GM19239 (cell line): ENCODE measurements at regions not wholly inside any gene's neighbourhood (a gene's known extent, or its start where the extent isn't known, plus 50 kb on each side); places are given as distances from the start of the nearest gene placed in this dataset.
"Not testable (repeated sequence)": the region's sequence is repeated elsewhere in the genome, so short reads cannot be mapped to it uniquely, and the experiment has no call there.

Experiments
- DNase-seq: peaks from one replicate; pipeline ENCODE4 v3.0.0; 2011; ENCODE audit warnings: low spot score; ENCODE audit not compliant: insufficient read length
- FAIRE-seq: peaks from 2 replicates; lab custom pipeline; 2011; peaks lifted over from hg19 to GRCh38; lab: Jason Lieb, UNC

DNA sequence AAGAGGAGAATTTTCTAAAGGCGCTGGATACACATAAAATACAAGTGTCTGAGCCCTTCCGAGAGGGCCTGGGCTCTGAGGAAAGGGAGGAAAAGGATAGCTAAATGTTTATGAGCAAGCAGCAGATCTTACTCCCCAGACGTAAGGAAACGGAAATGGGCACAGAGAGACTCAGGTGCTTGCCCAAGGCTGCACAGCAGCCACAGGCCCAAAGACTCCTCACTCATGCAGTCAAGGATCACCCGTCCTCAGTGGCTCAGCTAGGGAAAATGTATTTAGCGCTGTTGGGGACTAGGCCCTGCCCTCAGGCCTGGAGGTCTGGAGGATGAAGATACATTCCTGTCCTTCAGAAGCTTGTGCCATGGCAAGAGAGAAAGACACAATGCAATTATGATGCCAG, 107.2 kb upstream of the SYT13 start:
- FAIRE-seq (no peak), DNase-seq (no peak)

DNA sequence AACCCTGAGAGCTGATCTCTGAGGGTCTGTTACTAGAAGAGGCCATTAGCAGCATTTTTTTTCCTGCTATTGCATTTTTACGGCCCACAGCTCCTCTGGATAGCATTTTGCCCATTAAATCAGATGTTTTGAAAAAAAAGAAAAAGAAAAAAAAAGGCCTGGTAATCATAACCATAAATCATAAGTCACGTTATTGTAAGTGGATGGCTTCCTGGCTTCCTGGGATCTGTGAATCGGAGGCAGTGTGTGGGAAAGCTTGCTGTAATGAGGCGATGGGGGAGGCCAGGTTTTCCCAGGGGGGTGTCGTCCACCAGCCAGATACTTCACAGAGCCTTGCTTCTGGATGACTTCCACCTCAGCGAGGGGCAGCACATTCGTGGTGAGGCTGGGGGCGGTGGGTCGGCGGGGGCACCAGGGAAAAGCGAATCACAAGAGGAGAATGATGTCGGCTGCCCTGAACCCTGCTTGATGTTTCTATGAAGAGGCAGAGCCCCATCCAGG, 106.5 kb upstream of the SYT13 start:
- no peak for FAIRE-seq
- DNase-seq = no peak

DNA sequence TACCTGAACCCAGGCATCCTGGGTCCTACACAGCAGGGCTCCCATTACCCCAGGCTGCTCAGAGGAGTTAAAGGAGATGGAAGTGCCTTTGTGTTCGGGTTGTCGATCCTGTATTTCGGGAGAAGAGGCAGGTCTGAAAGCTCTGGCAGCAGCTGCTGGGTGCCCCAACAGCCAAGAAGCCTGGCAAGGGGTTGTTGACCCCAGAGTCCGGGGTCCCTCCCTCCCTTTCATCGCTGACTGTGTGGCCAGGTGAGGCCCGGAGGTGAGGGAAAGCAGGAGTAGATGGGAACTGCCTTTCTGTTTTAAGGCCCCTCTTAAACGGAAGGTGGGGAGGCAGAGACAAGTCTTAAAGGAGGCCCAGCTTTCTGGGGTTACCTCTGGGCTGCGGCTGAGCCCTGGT, 106.0 kb upstream of the SYT13 start:
- no peak for FAIRE-seq
- DNase-seq = no peak

DNA sequence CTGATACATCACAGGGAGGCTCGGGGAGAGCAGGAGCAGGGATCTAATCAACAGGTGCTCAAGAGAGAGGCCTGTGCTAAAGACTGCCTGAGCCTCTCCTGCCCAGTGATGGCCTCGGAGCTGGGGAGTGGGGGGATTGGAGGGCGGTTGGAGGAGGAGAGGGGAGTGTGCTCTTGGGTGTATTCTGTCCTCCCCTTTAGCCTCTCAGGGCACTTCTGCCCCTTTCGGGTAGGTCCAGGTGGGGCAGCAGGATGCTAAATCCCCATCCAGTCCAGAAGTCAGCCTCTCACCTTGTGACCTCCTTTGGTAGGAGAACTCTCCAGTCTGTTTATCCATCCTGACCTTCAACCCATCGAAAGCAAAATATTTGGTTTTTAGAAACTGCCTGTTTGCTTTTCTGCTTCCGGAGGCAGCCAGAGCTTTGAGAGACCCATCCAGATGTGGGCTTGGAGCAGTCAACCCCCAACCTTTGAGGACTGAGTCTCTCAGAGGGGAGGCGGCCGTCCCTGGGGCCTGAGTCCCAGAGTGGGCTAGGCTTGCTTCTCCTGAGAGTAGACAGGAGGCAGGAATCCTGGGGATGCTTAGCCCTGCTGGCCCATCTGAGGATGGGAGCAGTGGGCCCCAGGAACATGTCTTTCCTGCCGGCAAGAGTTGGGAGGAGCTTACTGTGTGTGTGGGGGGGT, 105.2 kb upstream of the SYT13 start:
- FAIRE-seq = no peak

DNA sequence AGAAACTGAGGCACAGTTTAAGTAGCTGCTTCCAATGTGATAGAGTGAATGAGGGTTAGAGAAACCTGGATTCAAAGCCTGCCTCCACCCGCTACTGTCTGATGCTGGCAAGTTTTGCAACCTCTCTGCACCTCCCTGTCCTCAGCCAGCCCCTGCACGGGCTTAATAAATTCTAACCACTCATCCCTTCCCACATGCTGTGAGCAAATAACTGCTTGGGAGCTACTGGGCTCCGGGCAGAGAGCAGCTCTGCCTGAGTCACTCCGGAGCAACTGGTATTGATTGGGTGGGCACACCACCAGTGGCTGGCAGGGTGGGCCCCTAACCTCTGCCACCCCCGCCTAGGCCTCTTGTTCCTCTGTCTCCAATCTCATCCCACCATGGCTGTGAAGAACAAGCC, 104.3 kb upstream of the SYT13 start:
- DNase-seq (no peak), FAIRE-seq (no peak)

More for the DNA sequence above, 105.2 kb upstream of the SYT13 start:
- no peak for DNase-seq

DNA sequence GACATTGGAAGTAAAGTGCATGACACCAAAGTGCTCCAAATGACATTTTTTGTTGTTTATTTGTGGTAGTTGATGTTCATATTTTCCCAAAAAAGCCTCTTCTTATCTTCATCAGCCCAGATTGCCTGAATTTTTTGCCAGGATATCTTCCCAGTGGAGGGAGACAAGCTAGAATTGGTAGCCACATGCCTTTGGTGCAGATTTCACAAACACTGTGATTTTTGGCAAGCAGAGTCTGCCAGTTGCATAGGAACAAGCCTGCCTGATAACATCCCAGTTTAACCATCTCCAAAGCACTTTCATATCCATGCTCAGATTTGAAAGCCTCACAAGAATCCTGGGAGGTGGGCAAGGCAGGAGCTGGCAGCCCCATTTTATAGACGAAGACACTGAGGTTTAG, 102.3 kb upstream of the SYT13 start:
- DNase-seq (no peak), FAIRE-seq (no peak)

DNA sequence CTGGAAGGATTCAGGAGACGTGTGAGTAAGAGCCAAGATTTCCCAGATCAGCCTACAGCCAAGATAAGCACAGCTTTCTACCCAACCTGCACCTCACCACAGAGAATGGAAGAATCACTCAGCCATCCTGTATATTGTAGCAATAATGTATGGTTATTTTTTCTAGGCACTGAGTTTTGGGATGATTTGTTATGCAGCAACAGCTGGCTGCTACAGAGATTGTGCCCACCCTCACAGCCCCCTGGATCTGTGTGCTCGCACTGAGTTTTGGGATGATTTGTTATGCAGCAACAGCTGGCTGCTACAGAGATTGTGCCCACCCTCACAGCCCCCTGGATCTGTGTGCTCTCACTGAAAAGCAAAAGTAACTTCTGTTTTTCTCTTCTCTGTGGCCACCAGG, 101.7 kb upstream of the SYT13 start:
- FAIRE-seq, DNase-seq: not testable (repeated sequence)

DNA sequence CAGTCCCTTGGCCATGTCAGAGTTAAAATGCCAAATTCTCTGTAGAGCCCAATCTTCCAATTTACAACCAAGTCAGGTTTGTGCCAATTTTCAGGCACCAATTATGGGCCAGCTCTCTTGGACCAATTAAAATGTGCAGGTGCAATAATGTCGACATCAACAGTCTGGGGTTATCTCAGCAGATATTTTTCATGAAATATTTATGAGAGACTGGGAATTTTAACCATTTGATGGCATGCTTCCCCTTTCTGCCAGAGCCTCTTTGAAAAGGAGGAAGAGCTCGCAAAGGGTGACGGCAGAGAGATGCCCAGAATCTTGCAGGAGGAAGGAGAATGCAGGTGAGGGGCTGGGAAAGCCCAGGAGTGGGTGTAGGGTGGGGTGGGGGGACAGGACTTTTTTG, 100.8 kb upstream of the SYT13 start:
- no peak for DNase-seq
- FAIRE-seq = no peak

DNA sequence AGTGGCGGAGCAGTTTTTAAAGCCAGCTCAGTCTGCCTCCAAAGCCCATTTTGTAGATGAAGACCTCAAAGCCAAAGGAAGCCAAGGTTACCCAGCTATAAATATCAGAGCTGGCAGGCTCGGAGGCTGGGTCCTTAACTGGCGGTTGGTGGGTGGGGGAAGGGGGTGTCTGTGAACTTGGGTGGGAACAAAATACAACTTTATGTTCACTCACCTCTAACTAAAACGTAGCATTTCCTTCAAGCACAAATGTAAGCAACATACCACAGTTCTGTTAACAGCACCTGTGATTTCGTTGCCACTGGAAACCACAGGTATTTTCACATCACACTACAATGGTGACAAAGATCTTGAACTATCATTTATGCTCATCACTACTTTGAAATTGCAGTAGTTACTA, 99.7 kb upstream of the SYT13 start:
- no peak for FAIRE-seq

DNA sequence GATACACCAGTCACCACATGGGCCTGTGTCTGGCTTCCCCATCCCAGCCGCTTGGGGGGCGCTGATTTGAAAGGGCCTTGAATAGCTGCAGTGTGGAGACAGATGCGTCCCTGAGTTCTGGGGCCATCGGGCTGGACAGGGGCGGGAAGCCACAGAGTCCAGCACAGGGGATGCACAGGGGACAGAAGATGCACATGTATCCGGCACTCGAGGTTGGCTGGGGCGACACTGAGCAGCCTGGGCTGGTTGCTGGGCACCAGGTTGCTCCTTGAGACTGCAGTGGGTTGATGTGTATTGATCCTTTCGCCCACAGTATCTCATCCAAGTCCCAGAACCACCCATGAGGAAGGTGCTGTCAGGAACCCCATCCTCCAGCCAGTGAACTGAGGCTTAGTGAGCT, 99.3 kb upstream of the SYT13 start:
- DNase-seq (no peak), FAIRE-seq (no peak)

More for the DNA sequence above, 99.7 kb upstream of the SYT13 start:
- no peak for DNase-seq

DNA sequence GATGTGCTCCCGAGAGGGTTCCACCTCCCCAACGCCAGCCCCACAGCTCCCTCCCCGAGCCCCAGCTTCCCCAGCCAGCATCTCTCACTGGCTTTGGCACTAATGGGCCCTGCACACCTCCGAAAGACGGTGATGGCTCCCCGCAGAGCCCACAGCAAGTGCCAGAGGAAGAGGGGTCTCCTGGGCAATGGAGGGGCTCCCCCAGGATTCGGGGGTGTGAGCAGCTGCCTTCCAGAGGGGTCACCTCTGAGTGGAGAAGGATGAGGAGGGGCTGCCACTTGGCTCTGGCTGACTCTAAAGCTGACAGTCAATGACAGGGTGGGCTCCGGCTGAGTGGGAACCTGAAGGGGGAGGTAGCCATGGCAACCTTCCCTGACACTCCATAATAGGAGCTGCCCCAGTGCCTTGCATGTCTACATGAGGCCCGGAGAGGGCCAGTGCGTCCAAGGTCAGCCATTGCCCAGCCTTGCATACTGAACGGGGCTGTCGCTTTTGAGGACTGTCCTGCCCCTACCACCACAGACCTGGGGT, 98.6 kb upstream of the SYT13 start:
- FAIRE-seq (no peak), DNase-seq (no peak)

DNA sequence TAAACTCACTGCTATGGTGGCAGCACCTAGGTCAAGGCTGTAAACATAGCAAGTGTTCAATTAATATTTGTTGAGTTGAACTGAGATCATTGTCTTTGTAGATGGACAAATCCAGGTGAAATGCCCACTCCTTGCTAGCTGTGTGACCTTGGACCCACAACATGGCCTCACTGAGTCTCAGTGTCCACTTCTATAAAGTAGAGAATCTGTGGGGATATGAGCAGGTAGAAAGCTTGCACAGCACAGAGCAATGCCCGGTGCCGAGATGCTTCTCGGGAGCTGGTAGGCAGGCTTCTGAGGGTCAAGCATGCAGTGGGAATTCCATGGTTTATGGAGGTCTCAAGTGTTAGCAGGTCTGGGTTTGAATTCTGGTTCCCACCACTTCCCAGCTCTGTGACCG, 97.9 kb upstream of the SYT13 start:
- no peak for DNase-seq

DNA sequence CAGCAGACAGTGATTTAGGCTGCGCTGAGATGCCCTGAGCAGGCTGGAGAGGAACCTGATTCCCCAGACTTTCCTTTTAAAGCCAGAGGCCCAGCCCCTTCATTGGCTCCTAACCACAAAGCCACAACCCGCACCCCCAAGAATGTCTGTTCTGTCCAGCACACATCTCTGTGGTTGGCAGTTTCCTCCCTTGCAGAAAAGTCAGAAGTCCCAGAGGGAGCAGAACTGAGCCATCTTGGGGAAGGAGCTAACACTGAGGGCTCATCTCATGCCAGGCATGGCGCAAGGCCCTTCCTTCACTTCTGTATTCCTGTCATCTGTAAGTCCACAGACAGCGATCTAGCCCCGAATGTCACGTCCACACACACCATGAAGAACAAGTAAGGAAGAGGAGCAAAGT, 97.1 kb upstream of the SYT13 start:
- no peak for DNase-seq
- FAIRE-seq = no peak

More for the DNA sequence above, 97.9 kb upstream of the SYT13 start:
- FAIRE-seq = no peak

DNA sequence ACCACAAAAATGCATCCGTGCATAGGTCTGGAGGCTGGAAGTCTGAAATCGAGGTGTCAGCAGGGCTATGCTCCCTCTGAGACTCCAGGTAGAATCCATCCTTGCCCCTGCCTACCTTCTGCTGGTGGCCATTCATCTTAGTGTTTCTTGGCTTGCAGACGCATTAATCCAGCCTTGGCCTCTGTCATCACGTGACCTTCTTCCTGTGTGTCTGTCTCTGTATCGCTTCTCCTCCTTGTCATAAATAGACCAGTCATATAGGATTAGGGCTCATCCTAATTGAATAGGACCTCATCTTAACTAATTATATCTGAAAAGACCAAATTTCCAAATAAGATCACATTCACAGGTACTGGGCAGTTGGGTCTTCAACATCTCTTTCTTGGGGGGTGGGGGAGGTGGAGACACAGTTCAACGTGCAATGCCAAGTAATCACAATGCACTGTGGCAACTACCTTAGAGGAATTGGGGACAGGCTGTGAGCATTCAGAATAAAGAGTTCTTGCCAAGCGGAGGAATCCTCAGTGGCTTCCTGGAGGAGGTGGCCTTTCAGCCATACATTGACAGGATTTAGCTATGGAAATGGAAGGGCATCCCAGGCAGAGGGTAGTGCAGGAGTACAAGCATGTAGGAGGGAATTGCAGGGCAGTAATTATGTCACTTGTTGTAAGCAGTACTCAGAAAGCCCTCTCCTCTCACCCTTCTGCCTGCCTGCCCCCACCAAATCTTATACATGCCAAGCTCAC, 96.2 kb upstream of the SYT13 start:
- no peak for DNase-seq

DNA sequence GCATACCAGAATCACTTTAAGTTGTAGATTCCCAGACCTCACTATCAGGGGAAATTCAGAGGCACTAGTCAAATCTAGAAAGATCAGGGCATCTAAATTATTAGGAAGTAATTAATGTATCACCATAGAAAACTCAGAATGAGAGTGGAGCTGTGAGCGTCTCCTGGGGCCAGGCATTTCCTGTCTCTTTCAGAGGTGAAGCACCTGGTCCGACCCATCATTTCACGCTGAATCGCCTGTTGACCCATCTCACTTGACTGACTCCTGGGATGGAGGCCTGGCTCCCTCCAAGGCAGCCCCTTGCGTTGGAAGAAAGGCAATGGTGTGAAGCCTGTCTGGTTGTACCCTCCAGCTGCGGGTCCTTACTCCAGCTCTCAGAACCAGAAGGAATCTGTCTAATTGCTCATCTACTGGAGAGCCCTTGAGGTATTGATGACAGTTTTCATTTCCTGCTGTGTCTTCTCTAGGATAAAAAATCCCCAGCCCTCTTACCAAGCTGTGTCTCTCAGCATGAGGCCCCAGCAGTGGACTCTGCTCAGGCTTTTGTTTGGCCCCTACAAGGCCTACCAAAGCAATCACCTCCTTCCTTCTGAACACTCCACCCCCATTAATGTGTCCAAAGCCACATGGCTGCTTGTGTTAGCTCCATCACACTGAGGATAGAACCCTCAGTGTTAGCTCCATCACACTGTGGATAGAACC, 93.2 kb upstream of the SYT13 start:
- DNase-seq (no peak), FAIRE-seq (no peak)

More for the DNA sequence above, 96.2 kb upstream of the SYT13 start:
- FAIRE-seq = no peak

DNA sequence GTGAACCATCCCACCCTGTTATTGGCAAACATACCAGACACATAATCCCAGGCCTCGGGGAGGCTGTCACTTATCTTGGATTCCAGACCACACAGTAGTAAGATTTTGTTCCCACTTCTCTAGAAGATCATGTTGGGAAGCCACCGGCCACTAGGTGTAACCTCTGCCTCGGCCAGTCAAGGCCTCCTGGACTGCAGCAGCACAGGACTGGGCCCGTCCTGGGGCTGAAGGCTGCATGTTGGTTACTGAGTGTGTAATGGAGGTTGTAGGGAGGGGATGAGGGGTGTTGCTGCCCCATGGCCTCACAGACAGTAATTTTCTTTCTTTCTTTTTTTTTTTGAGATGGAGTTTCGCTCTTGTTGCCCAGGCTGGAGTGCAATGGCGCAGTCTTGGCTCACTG, 92.4 kb upstream of the SYT13 start:
- no peak for DNase-seq
- no peak for FAIRE-seq

DNA sequence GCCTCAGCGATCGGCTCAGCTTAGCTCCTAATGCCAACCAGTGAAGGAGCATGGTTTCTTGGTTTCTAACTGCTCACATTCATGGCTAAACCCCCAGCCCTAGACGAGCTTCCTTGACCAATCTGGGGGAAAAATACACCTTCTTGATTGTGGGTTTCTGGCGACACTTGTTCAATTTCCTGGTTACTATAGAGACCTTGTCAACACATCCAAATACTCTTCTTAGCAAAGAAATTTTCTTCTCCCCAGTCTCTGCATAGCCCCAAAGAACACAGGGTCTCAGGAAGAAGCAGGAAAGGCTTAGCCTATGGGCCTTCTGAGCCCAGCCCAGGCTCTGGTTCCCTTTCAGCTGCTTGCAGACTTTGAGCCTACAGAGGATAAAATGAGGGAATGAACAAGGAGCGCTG, 88.5 kb upstream of the SYT13 start:
- no peak for FAIRE-seq

DNA sequence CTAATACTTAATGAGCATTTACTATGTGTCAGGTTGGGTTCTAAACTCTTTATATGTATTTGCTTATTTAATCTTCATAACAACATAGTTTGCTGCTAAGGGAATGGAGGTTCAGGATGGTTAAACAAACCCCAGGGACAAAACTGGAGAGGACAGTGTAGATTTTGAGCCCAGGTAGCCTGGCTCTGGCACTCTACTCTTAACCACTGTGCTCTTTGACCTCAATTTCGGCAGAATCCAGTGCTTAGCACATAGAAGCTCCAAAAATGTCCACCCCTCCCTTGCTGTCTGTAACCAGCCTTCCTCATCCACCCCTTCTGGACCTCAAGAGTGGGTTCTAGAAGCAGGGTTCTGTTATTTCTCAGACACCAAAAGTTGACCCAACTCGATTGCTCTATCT, 88.0 kb upstream of the SYT13 start:
- FAIRE-seq (no peak), DNase-seq (no peak)

More for the DNA sequence above, 88.5 kb upstream of the SYT13 start:
- DNase-seq = no peak

DNA sequence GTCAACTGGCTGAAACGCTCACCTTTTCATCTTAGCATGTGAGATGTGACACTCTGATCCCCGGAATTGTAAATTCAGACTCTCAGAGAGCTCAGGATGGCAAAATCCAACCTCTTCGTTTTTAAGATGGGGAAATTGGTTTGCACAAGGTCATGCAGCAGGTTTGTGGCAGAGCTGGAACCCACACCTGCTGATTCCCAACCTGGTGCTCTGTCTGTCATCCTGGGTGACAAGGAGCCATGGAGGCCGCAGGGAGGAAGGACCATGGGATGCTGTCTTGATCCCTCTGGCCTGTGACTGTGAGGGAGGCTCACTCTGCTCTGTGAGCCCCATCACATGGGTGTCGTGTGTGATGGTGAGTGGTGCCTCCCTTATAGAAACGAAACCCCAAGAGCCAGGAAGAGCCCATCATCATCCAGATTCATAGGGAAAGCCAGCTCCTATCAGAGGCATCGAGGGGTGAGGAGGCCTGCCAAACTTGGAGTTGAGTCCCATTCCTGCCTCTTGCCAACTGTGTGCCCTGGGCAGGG, 87.4 kb upstream of the SYT13 start:
- FAIRE-seq = no peak

DNA sequence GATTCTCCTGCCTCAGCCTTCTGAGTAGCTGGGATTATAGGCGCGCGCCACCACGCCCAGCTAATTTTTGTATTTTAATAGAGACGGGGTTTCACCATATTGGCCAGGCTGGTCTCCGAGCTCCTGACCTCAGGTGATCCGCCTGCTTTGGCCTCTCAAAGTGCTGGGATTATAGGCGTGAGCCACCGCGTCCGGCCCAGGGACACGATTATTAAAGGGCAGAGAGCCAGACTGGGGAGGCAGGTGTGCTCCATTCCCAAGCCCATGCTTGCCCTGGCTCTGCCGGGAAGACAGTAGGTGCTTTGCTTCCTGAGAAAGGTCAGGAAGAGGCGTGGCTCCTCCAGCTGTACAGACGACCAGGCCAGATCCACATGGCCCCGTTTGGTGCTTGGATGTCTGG, 86.3 kb upstream of the SYT13 start:
- not testable (repeated sequence) for FAIRE-seq, DNase-seq

More for the DNA sequence above, 87.4 kb upstream of the SYT13 start:
- DNase-seq = no peak
